WERI-Rb-1 (cell line): ENCODE measurements at regions not wholly inside any gene's neighbourhood (a gene's known extent, or its start where the extent isn't known, plus 50 kb on each side); places are given as distances from the start of the nearest gene placed in this dataset.

Source experiments
- DNase-seq: peaks from one replicate; pipeline ENCODE4 v3.0.0-alpha.2; 2020
- H3K27ac ChIP-seq: fragments of 250-450 bp; sonication (Bioruptor Pico); 2 replicates; pipeline ENCODE4 v1.5.1; 2020; ENCODE audit warnings: mild to moderate bottlenecking, moderate library complexity
- H3K27me3 ChIP-seq: fragments of 250-450 bp; sonication (Bioruptor Pico); 2 replicates; pipeline ENCODE4 v1.5.1; 2021; ENCODE audit warnings: mild to moderate bottlenecking, low read depth, moderate library complexity; ENCODE audit not compliant: insufficient read depth, severe bottlenecking
- H3K36me3 ChIP-seq: fragments of 250-450 bp; sonication (Bioruptor Pico); 2 replicates; pipeline ENCODE4 v1.5.1; 2020; ENCODE audit warnings: mild to moderate bottlenecking, moderate library complexity
- H3K4me3 ChIP-seq: 2 replicates; pipeline ENCODE4 v1.5.1; 2011; ENCODE audit warnings: low read depth, mild to moderate bottlenecking, control low read depth, low read length
- H3K9me3 ChIP-seq: fragments of 250-450 bp; sonication (Bioruptor Pico); 2 replicates; pipeline ENCODE4 v1.5.1; 2021; ENCODE audit warnings: mild to moderate bottlenecking, moderate library complexity; ENCODE audit not compliant: severe bottlenecking
- TF ChIP-seq, protein P1 (sequence below): IDR thresholded peaks from 2 replicates; pipeline ENCODE4 v1.5.1; 2011; ENCODE audit warnings: low read depth, mild to moderate bottlenecking, control low read depth, inconsistent platforms, low read length

DNA sequence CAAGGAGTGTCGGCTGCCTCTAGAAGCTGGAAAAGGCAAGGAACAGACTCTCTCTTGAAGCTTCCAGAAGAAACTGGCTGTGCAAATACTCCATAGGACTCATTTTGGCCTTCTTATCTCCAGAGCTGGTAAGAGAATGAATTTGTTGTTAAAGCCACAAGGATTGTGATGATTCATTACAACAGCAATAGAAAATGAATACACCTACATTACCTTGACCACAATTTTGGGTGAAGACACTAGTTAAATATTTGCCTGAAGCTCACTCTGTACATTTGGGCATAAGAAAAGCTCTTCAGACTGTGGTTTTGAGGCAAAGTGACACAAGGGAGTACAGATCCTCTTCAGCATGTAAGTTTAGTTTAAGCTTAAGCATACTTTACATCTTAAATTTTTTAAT is 134.5 kb upstream of the TLL1 start:
- H3K4me3 ChIP-seq = no peak overlapping the region
- H3K27ac ChIP-seq = no peak overlapping the region
- no peak for DNase-seq
- H3K27me3 ChIP-seq = no peaks in the 10 kb centered on the region
- H3K36me3 ChIP-seq = no peaks in the 10 kb centered on the region
- H3K9me3 ChIP-seq = no peaks in the 10 kb centered on the region
- TF ChIP-seq, protein P1, sequence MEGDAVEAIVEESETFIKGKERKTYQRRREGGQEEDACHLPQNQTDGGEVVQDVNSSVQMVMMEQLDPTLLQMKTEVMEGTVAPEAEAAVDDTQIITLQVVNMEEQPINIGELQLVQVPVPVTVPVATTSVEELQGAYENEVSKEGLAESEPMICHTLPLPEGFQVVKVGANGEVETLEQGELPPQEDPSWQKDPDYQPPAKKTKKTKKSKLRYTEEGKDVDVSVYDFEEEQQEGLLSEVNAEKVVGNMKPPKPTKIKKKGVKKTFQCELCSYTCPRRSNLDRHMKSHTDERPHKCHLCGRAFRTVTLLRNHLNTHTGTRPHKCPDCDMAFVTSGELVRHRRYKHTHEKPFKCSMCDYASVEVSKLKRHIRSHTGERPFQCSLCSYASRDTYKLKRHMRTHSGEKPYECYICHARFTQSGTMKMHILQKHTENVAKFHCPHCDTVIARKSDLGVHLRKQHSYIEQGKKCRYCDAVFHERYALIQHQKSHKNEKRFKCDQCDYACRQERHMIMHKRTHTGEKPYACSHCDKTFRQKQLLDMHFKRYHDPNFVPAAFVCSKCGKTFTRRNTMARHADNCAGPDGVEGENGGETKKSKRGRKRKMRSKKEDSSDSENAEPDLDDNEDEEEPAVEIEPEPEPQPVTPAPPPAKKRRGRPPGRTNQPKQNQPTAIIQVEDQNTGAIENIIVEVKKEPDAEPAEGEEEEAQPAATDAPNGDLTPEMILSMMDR = no peak

DNA sequence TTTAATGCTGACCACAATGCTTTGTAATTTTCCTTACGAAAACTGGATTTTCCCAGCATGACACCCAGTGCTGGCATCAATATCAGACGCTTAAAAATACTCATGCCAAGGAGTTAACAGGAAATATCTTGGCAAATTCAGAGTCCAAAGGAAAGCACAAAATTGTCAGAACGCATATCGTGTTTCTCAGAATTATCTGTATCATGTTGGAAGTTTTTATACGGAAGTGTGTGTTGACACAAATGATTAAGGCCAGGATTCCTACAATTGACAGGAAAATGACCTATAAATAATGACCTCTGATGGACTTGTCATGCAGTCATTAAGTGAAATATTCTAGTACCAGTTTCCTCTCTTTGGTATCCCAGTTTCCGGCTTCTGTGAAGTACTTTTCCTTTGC is 132.1 kb upstream of the TLL1 start:
- TF ChIP-seq, protein P1 = no peak
- no peak for DNase-seq
- no peaks in the 10 kb centered on the region for H3K9me3 ChIP-seq
- no peaks in the 10 kb centered on the region for H3K36me3 ChIP-seq
- H3K27ac ChIP-seq = no peak overlapping the region
- no peak overlapping the region for H3K4me3 ChIP-seq
- no peaks in the 10 kb centered on the region for H3K27me3 ChIP-seq

DNA sequence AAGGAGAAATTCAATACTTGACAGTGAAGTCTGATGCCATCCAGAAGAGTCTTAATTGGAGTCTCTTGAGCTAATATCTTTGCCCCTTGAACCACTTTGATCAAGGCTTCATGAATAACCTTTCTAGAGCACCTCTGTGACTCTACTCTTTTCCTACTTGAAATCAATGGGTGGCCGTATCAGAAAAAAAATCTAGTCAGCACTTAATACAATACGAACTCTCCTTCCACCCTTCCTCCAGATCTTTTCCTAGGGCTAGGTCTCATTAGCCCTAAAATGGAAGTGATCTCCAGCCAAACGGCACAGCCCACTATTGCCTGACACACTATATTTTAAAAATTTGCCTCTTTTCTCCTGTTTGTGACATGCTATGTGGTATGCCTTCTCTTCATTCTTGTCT is 129.6 kb upstream of the TLL1 start:
- H3K9me3 ChIP-seq = no peaks in the 10 kb centered on the region
- H3K36me3 ChIP-seq = no peaks in the 10 kb centered on the region
- no peak for DNase-seq
- no peak overlapping the region for H3K4me3 ChIP-seq
- H3K27ac ChIP-seq = no peak overlapping the region
- TF ChIP-seq, protein P1 = no peak
- H3K27me3 ChIP-seq = no peaks in the 10 kb centered on the region

DNA sequence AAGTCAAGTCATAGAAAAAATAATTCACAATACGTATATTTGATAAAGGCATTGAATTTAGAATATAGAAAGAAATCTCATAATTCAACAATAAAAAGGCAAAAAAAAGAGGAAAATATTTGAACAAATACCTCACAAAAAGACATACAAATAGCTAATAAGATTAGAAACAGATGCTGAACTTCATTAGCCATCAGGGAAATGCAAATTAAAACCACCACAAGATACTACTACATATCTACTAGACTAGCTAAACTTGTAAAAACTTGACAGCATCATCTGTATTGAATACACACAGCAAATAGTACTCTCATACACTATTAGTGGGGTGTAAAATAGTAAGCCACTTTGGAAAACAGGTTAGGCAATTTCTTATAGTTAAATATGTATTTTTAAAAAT is 128.7 kb upstream of the TLL1 start:
- H3K36me3 ChIP-seq = no peaks in the 10 kb centered on the region
- TF ChIP-seq, protein P1 = no peak
- no peak overlapping the region for H3K4me3 ChIP-seq
- H3K9me3 ChIP-seq = no peaks in the 10 kb centered on the region
- no peaks in the 10 kb centered on the region for H3K27me3 ChIP-seq
- DNase-seq = no peak
- no peak overlapping the region for H3K27ac ChIP-seq

DNA sequence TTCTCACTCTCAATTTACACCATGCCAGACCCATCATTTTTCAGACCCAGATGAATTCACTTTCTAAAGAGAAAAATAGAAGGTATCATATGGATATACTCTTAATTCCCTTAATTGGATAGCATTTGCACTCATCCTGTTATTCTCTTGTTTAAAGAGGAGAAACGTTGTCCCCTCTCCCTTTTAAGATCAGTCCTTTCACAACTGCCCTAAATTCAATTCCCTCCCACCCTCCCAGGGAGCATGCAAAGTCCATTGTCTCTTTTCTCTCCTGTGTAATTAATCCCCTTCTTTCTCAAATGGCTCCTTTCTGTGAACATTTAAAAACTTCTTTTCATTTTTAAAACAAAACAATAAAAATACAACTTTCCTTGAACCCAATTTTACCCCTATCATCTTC is 124.7 kb upstream of the TLL1 start:
- Histone ChIP-seq H3K4me3 (no peak overlapping the region), H3K27me3 (no peaks in the 10 kb centered on the region), H3K27ac (no peak overlapping the region), H3K9me3 (no peaks in the 10 kb centered on the region), H3K36me3 (no peaks in the 10 kb centered on the region)
- no peak for DNase-seq
- TF ChIP-seq, protein P1 = no peak

DNA sequence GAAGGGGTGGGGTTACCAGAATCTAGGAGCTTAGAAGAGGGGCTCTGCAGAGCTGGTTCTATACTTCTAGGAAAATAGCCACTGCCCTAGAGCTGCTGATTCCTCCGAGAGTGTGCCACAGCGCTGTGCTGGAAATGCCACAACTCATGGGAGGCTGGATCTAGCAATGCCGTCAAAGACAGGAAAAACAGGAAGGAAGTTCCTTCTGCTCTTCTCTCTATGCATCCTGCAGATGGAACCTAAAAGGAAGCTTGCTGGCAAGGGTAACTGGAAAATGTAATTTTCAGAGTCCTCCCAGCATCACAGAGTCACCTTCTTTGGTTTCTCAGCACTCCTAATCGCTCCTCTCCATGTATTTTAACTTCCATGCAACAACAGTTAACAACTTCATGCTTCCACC is 121.2 kb upstream of the TLL1 start:
- Histone ChIP-seq H3K9me3 (no peaks in the 10 kb centered on the region), H3K27ac (no peak overlapping the region), H3K27me3 (no peaks in the 10 kb centered on the region), H3K4me3 (no peak overlapping the region), H3K36me3 (no peaks in the 10 kb centered on the region)
- DNase-seq = no peak
- TF ChIP-seq, protein P1 = no peak
